ENCODE measurements at regions not wholly inside any gene's neighbourhood (a gene's known extent, or its start where the extent isn't known, plus 50 kb on each side); places are given as distances from the start of the nearest gene placed in this dataset.

GRCh38 chr10:4061441-4061951 is 276.5 kb upstream of the KLF6 start:
- no peak for DNase-seq (ENCODE audit: low read depth, low spot score)

DNA sequence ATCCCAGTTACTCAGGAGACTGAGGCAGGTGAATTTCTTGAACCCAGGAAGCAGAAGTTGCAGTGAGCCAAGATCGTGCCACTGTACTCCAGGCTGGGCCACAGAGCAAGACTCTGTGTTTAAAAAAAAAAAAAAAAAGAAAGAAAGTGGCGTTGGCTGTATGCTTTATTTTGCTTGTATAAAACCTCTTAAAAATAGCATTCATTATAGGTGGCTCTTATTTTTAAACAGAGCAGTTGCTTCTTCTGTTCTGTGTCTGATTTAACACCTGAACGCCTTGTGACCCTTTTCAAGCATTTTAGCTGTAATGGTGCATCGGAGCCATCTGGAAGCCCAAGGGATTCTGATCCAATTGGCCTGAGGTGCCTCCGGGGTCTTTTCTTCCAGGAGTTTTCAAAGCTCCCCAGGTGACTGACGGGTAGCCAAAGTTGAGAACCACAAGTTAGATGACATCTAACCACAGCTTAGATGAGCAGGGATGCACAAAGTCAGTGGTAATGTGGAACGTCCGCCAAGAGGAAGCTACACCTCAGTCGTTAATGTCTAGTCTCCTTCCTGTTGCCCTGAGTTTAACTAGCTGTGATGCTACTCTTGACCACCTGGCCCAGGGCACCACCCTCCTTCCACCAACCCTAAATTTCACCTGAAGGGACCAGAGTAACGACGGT is 274.6 kb upstream of the KLF6 start:
- DNase-seq (ENCODE audit: low read depth, low spot score) = no peak

GRCh38 chr10:4058514-4059029 is 273.6 kb upstream of the KLF6 start:
- DNase-seq (ENCODE audit: low read depth, low spot score) = no peak

GRCh38 chr10:4057725-4058513 is 272.9 kb upstream of the KLF6 start:
- no peak for DNase-seq (ENCODE audit: low read depth, low spot score)

GRCh38 chr10:4057021-4057420 is 272.0 kb upstream of the KLF6 start:
- DNase-seq (ENCODE audit: low read depth, low spot score) = no peak

DNA sequence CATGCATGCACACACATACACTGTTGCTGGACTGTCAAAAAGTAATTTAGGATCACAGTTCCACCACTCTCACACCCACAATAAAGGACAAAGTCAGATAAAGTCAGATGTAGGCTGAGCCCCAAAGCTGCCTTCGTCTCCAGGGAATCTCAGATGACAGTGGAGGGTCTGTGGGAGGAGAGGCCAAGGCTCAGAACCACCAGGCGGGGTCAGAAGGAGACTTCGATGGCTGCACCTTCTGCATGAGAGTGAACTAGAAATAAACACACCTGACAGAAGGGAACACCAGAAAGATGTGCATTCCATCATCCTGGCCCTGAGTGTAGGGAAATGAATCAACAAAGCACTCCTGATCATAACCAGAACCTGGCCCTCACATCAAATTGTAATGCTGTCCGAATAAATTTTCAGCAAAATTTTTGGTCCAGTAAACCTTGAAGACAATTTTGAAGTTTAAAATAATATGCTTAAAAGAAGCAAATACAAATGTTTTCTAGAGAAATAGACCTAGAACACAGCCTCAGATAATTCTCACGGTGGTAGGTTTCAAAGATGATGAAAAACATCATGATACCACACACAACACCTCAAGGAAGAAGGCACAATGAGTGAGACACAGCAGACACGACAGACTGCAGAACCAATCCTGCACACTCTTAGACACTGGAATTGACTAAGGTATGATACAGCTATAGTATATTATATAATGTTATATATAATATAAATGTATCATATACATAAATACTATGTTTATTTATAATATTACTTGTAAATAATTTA is 269.8 kb upstream of the KLF6 start:
- DNase-seq (ENCODE audit: low read depth, low spot score) = no peak

GRCh38 chr10:4053940-4054339 is 268.9 kb upstream of the KLF6 start:
- no peak for DNase-seq (ENCODE audit: low read depth, low spot score)

DNA sequence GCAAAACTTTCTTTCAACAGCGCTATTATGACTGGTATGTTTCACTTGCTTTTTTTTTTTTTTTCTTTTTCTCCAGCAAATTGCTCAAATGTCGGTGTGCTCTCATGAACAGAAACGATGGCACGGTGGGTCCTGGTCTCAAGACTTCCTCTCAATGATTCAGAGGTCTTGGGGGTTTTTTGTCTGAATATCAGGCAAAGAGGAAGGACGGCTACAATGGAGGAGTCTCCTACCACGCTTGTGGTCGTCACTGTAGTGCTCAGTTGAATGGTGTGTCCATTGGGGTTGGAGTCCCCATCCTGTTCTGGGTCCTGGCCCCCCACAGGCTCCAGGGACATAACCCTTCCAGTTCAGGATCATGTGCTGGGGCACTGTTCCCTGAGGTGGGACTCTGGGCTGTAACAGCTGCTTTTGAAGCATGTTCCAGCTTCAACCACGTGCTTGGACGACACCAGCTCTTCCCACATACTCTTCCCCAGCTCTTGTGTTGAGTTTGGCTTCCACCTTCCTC is 266.7 kb upstream of the KLF6 start:
- no peak for DNase-seq (ENCODE audit: low read depth, low spot score)

- DNase-seq (ENCODE audit: low read depth, low spot score) = no peak
Measured at GRCh38 chr10:4051011-4051640, 266.1 kb upstream of the KLF6 start.

DNA sequence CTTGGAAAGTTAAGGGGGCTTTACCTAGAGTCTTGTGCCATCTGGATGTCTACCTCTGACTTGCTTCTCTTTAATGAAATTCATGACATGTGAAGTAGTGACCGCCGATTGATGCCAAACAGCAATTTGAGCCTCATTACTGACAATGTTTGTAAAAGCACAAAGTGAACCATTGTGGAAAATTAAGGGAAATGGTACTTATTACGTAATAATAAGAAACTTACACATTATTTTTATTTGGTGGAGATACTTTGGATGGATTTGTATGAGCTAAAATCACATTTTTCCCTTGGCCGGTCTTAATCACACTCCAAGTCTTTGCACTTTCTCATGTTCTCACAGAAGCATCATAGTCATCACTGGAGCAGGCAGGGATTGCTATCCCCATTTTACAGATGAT is 265.1 kb upstream of the KLF6 start:
- no peak for DNase-seq (ENCODE audit: low read depth, low spot score)

- DNase-seq (ENCODE audit: low read depth, low spot score) = no peak
Measured at GRCh38 chr10:4049348-4049747, 264.3 kb upstream of the KLF6 start.

DNA sequence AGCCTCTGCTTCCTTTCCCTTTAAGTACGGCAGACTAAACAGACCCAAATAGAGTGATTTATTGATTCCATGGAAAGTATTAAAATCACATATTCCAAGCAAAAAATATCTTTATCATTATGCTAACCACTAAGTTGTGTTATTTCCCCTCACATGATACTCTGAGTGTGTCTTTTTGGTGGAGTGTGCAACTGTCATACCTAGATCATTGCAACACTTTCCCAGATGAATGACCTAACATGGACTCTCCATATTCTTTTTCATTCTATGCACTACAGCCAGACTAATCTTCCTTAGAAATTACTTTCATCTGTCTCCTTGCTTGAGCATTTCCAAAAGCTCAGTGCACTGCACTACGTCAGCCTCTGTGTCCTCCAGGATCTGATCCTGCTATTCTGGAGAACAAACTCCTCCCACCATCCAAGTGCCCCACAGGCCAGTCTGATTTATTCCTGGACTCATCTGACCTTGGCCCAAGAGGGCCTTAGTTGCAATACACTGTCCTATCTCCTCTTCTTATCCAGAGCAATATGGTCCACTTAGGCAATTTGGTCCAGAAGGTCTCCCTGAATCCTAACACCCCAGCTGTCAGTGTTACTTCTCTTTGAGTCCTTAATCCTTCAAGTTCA is 263.3 kb upstream of the KLF6 start:
- DNase-seq (ENCODE audit: low read depth, low spot score) = no peak

DNA sequence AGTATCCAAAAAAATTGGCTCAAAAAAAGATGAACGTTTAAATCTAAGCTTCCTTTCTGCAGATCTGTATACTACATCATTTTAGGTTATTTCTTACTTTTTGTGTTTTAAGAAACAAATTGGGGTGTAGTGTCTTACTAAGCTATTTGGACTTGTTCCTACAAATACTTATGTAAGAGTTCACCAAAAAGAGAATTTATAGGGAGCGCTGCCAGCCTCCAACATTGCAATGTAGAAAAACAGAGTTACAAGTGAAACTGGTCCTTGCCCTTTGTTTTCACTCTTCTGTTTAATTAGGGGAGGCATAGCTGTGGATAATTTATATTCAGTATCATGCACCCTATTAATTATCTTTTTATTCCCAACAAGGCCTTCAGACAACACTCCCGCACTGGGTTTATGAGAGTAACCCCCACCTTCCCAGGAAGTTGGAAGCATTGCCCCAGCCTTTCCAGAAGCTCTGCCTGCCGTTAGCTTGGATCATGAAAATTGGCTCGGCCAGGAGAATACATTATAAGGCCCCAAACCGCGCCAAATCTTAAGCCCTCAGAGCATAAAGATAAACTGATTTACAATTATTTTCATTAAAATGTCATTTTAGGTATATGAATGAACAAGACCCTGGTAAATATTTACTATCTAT is 261.8 kb upstream of the KLF6 start:
- DNase-seq (ENCODE audit: low read depth, low spot score) = no peak

GRCh38 chr10:4046030-4046429 is 261.0 kb upstream of the KLF6 start:
- no peak for DNase-seq (ENCODE audit: low read depth, low spot score)

DNA sequence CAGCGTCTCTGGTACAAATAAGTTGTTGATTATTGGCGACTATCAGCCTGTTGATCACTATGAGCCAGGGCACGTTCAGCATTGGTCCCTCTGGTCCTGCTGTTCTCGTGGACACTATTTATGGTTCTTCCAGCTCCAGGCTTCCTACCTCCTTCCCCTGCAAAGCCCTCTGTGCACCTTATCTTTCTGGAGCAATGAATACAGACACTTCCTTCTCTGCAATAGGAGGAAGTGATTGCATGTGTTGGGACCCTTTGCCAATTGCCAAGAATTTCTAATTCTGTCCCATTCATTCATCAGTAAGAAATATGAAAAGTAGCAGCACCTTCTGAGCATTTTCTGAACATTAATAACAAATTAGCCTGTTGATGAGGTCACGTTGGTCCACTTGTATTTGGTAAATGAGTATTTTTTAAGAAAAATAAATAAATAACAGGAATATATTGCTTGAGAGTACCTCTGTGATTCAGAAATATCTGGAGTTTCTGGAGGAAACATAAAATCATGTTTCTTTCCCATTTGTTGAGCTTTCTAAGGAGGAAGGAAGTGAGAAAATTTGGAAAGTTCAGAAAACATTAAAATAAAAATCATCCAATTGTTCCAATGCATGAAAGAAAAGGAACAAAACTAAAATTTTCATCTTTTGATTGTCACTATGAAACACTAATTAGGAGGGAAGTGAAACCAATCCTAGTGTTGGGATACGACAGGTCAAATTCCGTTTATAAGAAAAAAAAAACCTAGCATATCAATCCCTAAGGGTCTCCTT is 259.1 kb upstream of the KLF6 start:
- DNase-seq (ENCODE audit: low read depth, low spot score) = no peak

GRCh38 chr10:4041635-4042034 is 256.6 kb upstream of the KLF6 start:
- no peak for DNase-seq (ENCODE audit: low read depth, low spot score)

GRCh38 chr10:4038000-4038399 is 253.0 kb upstream of the KLF6 start:
- DNase-seq (ENCODE audit: low read depth, low spot score) = no peak

- DNase-seq (ENCODE audit: low read depth, low spot score) = no peak
Measured at GRCh38 chr10:4035599-4035945, 250.6 kb upstream of the KLF6 start.

- DNase-seq (ENCODE audit: low read depth, low spot score) = no peak
Measured at GRCh38 chr10:4034907-4035598, 250.0 kb upstream of the KLF6 start.
